HCT116 (cell line): ENCODE measurements at regions not wholly inside any gene's neighbourhood (a gene's known extent, or its start where the extent isn't known, plus 50 kb on each side); places are given as distances from the start of the nearest gene placed in this dataset.

Experiments
- POLR2AphosphoS5 ChIP-seq: IDR thresholded peaks from 2 replicates; pipeline ENCODE4 v1.6.1; 2011; ENCODE audit warnings: mild to moderate bottlenecking, low read depth, low read length, moderate library complexity
- TF ChIP-seq, protein P1 (sequence below): IDR thresholded peaks from 2 replicates; pipeline ENCODE4 v1.6.1; 2012
- TF ChIP-seq, protein P2 (sequence below): IDR thresholded peaks from 2 replicates; pipeline ENCODE4 v1.6.1; 2012
- TF ChIP-seq, protein P3 (sequence below): IDR thresholded peaks from 2 replicates; pipeline ENCODE4 v1.6.1; 2011; ENCODE audit warnings: mild to moderate bottlenecking, low read length, moderate library complexity; ENCODE audit not compliant: insufficient replicate concordance; ENCODE audit errors: extremely low read depth

- TF ChIP-seq POLR2AphosphoS5, result no peak
- TF ChIP-seq, protein P1, sequence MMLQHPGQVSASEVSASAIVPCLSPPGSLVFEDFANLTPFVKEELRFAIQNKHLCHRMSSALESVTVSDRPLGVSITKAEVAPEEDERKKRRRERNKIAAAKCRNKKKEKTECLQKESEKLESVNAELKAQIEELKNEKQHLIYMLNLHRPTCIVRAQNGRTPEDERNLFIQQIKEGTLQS, result no peak
- TF ChIP-seq, protein P2, sequence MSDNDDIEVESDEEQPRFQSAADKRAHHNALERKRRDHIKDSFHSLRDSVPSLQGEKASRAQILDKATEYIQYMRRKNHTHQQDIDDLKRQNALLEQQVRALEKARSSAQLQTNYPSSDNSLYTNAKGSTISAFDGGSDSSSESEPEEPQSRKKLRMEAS, result no peak
- TF ChIP-seq, protein P3, sequence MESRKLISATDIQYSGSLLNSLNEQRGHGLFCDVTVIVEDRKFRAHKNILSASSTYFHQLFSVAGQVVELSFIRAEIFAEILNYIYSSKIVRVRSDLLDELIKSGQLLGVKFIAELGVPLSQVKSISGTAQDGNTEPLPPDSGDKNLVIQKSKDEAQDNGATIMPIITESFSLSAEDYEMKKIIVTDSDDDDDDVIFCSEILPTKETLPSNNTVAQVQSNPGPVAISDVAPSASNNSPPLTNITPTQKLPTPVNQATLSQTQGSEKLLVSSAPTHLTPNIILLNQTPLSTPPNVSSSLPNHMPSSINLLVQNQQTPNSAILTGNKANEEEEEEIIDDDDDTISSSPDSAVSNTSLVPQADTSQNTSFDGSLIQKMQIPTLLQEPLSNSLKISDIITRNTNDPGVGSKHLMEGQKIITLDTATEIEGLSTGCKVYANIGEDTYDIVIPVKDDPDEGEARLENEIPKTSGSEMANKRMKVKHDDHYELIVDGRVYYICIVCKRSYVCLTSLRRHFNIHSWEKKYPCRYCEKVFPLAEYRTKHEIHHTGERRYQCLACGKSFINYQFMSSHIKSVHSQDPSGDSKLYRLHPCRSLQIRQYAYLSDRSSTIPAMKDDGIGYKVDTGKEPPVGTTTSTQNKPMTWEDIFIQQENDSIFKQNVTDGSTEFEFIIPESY, result no peak
Observed at GRCh38 chr11:45028911-45029682, 78.4 kb upstream of the TP53I11 start.
